Esophagus squamous epithelium (tissue), 5 donors: ENCODE measurements at regions not wholly inside any gene's neighbourhood (a gene's known extent, or its start where the extent isn't known, plus 50 kb on each side); places are given as distances from the start of the nearest gene placed in this dataset.

ENCODE experiments used
- DNase-seq: peaks from one replicate; lab custom pipeline; 2025; lab: John Stamatoyannopoulos, UW
- H3K27ac ChIP-seq, 4 donors: fragments of 200-600 bp; sonication (generic); one replicate each; pipeline ENCODE4 v1.5.1; 2016 to 2019; ENCODE audit warnings: mild to moderate bottlenecking in 1 of 4
- H3K27me3 ChIP-seq, 4 donors: fragments of 200-600 bp; sonication (generic); 1 replicate in 3 of 4; 2 replicates in 1 of 4; pipeline versions ENCODE4 v1.5.1 to v1.6.0; 2017 to 2021; ENCODE audit warnings: antibody characterized with exemption in 1 of 4
- H3K36me3 ChIP-seq, 3 donors: fragments of 200-600 bp; sonication (generic); one replicate each; pipeline ENCODE4 v1.5.1; 2016 to 2019
- H3K4me1 ChIP-seq, 3 donors: fragments of 200-600 bp; sonication (generic); one replicate each; pipeline ENCODE4 v1.5.1; 2017 to 2019
- H3K4me3 ChIP-seq, 4 donors: fragments of 200-600 bp; sonication (generic); 1 replicate in 3 of 4; 2 replicates in 1 of 4; pipeline ENCODE4 v1.5.1; 2016 to 2019; ENCODE audit warnings: mild to moderate bottlenecking in 2 of 4, moderate library complexity in 1 of 4
- H3K9me3 ChIP-seq, 3 donors: fragments of 200-600 bp; sonication (generic); one replicate each; pipeline ENCODE4 v1.5.1; 2016 to 2019
- CTCF ChIP-seq, 6 experiments: fragments of 450-650 bp in 4 of 6; fragments of 200-600 bp in 2 of 6; sonication (generic) in 2 of 6; IDR thresholded peaks; one replicate each; pipeline ENCODE4 v1.5.1; 2016 to 2019; ENCODE audit warnings: antibody characterized with exemption in 6 of 6, mild to moderate bottlenecking in 4 of 6, moderate library complexity in 4 of 6
- POLR2A ChIP-seq, 4 donors: fragments of 450-650 bp; IDR thresholded peaks; one replicate each; pipeline ENCODE4 v1.6.1; 2017; ENCODE audit warnings: antibody characterized with exemption in 4 of 4, mild to moderate bottlenecking in 4 of 4, moderate library complexity in 3 of 4
- WGBS, 2 donors: methylation state at CpG; one replicate each; pipeline ENCODE4 v1.1.5; 2018; 5-methylcytosine and 5-hydroxymethylcytosine counted together
- intact Hi-C: fragments of 100-400 bp; cut with DNase I; formaldehyde crosslinking; loops from one replicate; pipeline ENCODE4 v1.15.0; 2022
- donor health status: DM: yes; HTN: yes; CAD: no.

GRCh38 chr18:8960740-8961657, 141.5 kb upstream of the NDUFV2 start:
- H3K4me3 ChIP-seq, result no peak overlapping the region
- intact Hi-C loops, result no loop called here
- peaks cover 0 to 16% (median 0%) of the 10 kb centered on the region in 3 donors for H3K4me1 ChIP-seq
- peak overlapping the region in 2 of 4 donors; percentile 22 to 44 for H3K27ac ChIP-seq
- no peaks in the 10 kb centered on the region for H3K36me3 ChIP-seq
- H3K9me3 ChIP-seq, result no peaks in the 10 kb centered on the region
- TF ChIP-seq POLR2A (IDR thresholded peaks at IDR 0.05), result no peak
- TF ChIP-seq CTCF (IDR thresholded peaks at IDR 0.05), result no peak
- no peaks in the 10 kb centered on the region for H3K27me3 ChIP-seq
- DNase-seq, result no peak
- WGBS, 2 donors, result 45 to 62% methylated on average over 10 of the region's 10 CpGs

GRCh38 chr18:8962192-8962779, 140.2 kb upstream of the NDUFV2 start:
- H3K9me3 ChIP-seq, result no peaks in the 10 kb centered on the region
- 98 to 100% methylated on average over 3 to 6 of the region's 8 CpGs for WGBS, 2 donors
- intact Hi-C loops, result no loop called here
- no peak overlapping the region for H3K27ac ChIP-seq
- H3K4me3 ChIP-seq, result no peak overlapping the region
- no peaks in the 10 kb centered on the region for H3K36me3 ChIP-seq
- no peak for DNase-seq
- H3K4me1 ChIP-seq, result peaks cover 0 to 16% (median 0%) of the 10 kb centered on the region in 3 donors
- H3K27me3 ChIP-seq, result no peaks in the 10 kb centered on the region
- TF ChIP-seq CTCF (IDR thresholded peaks at IDR 0.05), result no peak
- TF ChIP-seq POLR2A (IDR thresholded peaks at IDR 0.05), result no peak

- H3K4me1 ChIP-seq, result peaks cover 0 to 16% (median 0%) of the 10 kb centered on the region in 3 donors
- WGBS, 2 donors, result 36 to 63% methylated on average over 2 of the region's 8 CpGs
- H3K9me3 ChIP-seq, result no peaks in the 10 kb centered on the region
- DNase-seq, result no peak
- no peaks in the 10 kb centered on the region for H3K36me3 ChIP-seq
- H3K27me3 ChIP-seq, result no peaks in the 10 kb centered on the region
- intact Hi-C loops, result no loop called here
- H3K4me3 ChIP-seq, result no peak overlapping the region
- TF ChIP-seq CTCF (IDR thresholded peaks at IDR 0.05), result no peak
- no peak overlapping the region for H3K27ac ChIP-seq
These were observed 139.5 kb upstream of the NDUFV2 start for GRCh38 chr18:8962855-8963635.

GRCh38 chr18:8963876-8964275, 138.6 kb upstream of the NDUFV2 start:
- Histone ChIP-seq H3K4me1 (peaks cover 0 to 16% (median 0%) of the 10 kb centered on the region in 3 donors), H3K4me3 (no peak overlapping the region), H3K27me3 (no peaks in the 10 kb centered on the region), H3K27ac (no peak overlapping the region), H3K36me3 (no peaks in the 10 kb centered on the region), H3K9me3 (no peaks in the 10 kb centered on the region)
- intact Hi-C loops, result no loop called here
- no peak for DNase-seq
- TF ChIP-seq CTCF (IDR thresholded peaks at IDR 0.05) (no peak), POLR2A (IDR thresholded peaks at IDR 0.05) (no peak)
